ENCODE measurements at regions not wholly inside any gene's neighbourhood (a gene's known extent, or its start where the extent isn't known, plus 50 kb on each side); places are given as distances from the start of the nearest gene placed in this dataset.

GRCh38 chr2:144935736-144936135 lies 415.8 kb upstream of the ZEB2 start:
- TF ChIP-seq, protein P1, sequence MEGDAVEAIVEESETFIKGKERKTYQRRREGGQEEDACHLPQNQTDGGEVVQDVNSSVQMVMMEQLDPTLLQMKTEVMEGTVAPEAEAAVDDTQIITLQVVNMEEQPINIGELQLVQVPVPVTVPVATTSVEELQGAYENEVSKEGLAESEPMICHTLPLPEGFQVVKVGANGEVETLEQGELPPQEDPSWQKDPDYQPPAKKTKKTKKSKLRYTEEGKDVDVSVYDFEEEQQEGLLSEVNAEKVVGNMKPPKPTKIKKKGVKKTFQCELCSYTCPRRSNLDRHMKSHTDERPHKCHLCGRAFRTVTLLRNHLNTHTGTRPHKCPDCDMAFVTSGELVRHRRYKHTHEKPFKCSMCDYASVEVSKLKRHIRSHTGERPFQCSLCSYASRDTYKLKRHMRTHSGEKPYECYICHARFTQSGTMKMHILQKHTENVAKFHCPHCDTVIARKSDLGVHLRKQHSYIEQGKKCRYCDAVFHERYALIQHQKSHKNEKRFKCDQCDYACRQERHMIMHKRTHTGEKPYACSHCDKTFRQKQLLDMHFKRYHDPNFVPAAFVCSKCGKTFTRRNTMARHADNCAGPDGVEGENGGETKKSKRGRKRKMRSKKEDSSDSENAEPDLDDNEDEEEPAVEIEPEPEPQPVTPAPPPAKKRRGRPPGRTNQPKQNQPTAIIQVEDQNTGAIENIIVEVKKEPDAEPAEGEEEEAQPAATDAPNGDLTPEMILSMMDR (conservative IDR thresholded peaks at IDR 0.05; ENCODE audit: low read depth in 2 of 2), result no peak
- TF ChIP-seq EZH2 (IDR thresholded peaks at IDR 0.05; ENCODE audit: low read depth, unreplicated experiment), result no peak
- no peak for TF ChIP-seq EZH2phosphoT487 (IDR thresholded peaks at IDR 0.05; ENCODE audit: unreplicated experiment)
- no peak for TF ChIP-seq POLR2AphosphoS5 (IDR thresholded peaks at IDR 0.05; ENCODE audit: low read depth)
- TF ChIP-seq REST (IDR thresholded peaks at IDR 0.05; ENCODE audit: unreplicated experiment), result no peak
- TF ChIP-seq JUNB (IDR thresholded peaks at IDR 0.05; ENCODE audit: unreplicated experiment), result no peak

All from GM23338 (cell line).